GM12878 (cell line): ENCODE measurements at regions not wholly inside any gene's neighbourhood (a gene's known extent, or its start where the extent isn't known, plus 50 kb on each side); places are given as distances from the start of the nearest gene placed in this dataset.

Experiments
- CTCF ChIP-seq, 3 experiments: IDR thresholded peaks in 2 of 3; conservative IDR thresholded peaks in 1 of 3; 2 replicates each; pipeline ENCODE4 v1.5.1; 2011; ENCODE audit warnings: low read depth in 3 of 3, low read length in 3 of 3, mild to moderate bottlenecking in 3 of 3, control low read depth in 2 of 3, moderate library complexity in 2 of 3, inconsistent platforms in 1 of 3, mixed read lengths in 1 of 3; ENCODE audit not compliant: control insufficient read depth in 2 of 3, insufficient read depth in 1 of 3; ENCODE audit errors: extremely low read depth in 1 of 3
- HDAC2 ChIP-seq: fragments of 200-600 bp; sonication (generic); IDR thresholded peaks from 2 replicates; pipeline ENCODE4 v1.6.1; 2017
- MYC ChIP-seq: IDR thresholded peaks from 2 replicates; pipeline ENCODE4 v1.6.1; 2011; ENCODE audit warnings: mild to moderate bottlenecking, low read length, moderate library complexity, inconsistent platforms; ENCODE audit not compliant: insufficient read depth, insufficient replicate concordance, insufficient read length, severe bottlenecking
- NRF1 ChIP-seq: conservative IDR thresholded peaks from 2 replicates; pipeline ENCODE4 v1.6.1; 2011; ENCODE audit warnings: mild to moderate bottlenecking, low read depth, low read length, improper control_type of control experiment

GRCh38 chr4:138439143-138439581 lies 197.0 kb upstream of the SLC7A11 start:
- TF ChIP-seq NRF1 (no peak), MYC (no peak), HDAC2 (no peak), CTCF (IDR thresholded peaks at IDR 0.05 in 2 of 3, conservative IDR thresholded peaks at IDR 0.05 in 1 of 3; ENCODE audit: control insufficient read depth in 2 of 3, extremely low read depth in 1 of 3, insufficient read depth in 1 of 3, low read depth in 3 of 3, low read length in 3 of 3) (no peak)
